ENCODE measurements at regions not wholly inside any gene's neighbourhood (a gene's known extent, or its start where the extent isn't known, plus 50 kb on each side); places are given as distances from the start of the nearest gene placed in this dataset.
"Not testable (repeated sequence)": the region's sequence is repeated elsewhere in the genome, so short reads cannot be mapped to it uniquely, and the experiment has no call there.

GRCh38 chr2:224126440-224126839, 87.4 kb upstream of the SERPINE2 start:
- H3K27ac ChIP-seq, result no peak overlapping the region
- no peak for DNase-seq (ENCODE audit: low read depth, low spot score)

DNA sequence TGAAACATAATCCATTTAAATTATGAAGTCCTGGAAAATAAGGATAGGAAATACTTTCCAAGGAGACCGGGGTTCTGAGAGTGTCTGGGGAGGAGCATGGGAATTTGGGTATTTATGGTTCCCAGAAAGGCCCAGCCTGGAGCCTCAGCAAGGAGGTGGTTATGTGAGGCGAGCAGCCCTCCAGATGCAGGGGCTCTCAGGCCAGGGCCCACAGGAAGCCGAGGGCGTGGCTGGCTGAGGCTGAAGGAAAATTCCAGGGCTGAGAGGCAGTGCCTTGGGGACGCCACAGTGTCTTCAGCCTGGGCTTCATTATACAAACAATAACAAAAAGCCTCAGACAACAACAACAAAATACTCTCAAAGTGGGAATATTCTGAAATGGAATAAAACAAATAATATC, 86.9 kb upstream of the SERPINE2 start:
- no peak for DNase-seq (ENCODE audit: low read depth, low spot score)
- no peak overlapping the region for H3K27ac ChIP-seq

DNA sequence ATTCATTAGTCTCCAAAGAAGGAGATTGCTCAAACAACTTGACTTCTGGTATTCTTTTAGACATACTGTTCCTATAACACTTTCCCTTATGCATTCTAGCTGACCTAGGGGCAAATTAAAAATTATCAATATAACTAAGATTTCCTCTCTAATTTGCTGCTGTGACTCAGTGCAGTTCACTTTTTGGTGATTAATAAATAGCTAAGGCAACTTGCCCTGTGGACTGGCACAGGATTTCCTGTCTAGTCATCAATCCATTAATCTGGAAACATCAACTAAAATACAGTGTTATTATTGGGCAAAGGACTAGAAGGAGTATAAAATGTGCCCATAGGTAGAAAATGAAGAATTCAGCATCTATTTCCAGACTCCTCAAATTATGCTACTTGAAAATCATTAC, 83.5 kb upstream of the SERPINE2 start:
- H3K27ac ChIP-seq, result peak overlapping the region; percentile 45
- DNase-seq (ENCODE audit: low read depth, low spot score), result no peak

DNA sequence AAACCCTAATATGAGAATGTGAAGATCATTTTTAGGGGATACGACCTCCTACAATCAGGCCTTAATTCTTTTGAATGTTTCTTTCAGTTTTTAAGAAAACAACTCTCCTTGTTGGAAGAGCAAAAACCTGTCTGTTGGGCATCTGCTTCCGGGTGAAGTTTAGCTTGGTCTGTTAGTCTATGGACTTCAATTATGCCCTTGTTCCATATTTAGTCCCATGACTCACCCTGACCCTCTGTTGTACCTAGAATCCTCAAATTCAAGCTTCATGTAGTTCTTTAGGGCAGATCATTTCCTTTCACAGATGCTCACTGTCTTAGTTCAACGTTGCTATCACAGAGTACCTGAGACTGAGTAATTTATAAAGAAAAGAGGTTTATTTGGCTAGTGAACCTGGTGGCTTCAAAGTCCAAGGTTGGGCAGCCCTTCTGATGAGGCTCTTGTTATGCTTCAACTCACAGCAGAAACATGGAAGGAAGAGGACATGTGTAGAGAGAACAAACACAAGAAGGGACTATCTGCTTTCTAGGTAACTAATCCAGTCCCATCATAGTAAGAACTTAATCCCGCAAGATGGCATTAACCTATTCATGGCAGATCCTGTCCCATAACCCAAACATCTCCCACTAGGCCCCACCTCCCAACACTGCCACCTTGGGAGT, 82.5 kb upstream of the SERPINE2 start:
- no peak for DNase-seq (ENCODE audit: low read depth, low spot score)
- no peak overlapping the region for H3K27ac ChIP-seq

GRCh38 chr2:224120986-224121385, 81.9 kb upstream of the SERPINE2 start:
- no peak overlapping the region for H3K27ac ChIP-seq
- no peak for DNase-seq (ENCODE audit: low read depth, low spot score)

DNA sequence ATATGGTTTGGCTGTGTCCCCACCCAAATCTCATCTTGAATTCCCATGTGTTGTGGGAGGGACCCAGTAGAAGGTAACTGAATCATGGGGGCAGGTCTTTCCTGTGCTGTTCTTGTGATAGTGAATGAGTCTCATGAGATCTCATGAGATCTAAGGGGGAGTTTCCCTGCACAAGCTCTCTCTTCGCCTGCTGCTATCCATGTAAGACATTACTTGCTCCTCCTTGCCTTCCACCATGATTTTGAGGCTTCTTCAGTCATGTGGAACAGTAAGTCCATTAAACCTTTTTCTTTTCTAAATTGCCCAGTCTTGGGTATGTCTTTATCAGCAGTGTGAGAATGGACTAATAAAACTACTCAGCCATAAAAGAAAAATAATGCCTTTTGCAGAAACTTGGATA, 80.8 kb upstream of the SERPINE2 start:
- not testable (repeated sequence) for DNase-seq (ENCODE audit: low read depth, low spot score); H3K27ac ChIP-seq

DNA sequence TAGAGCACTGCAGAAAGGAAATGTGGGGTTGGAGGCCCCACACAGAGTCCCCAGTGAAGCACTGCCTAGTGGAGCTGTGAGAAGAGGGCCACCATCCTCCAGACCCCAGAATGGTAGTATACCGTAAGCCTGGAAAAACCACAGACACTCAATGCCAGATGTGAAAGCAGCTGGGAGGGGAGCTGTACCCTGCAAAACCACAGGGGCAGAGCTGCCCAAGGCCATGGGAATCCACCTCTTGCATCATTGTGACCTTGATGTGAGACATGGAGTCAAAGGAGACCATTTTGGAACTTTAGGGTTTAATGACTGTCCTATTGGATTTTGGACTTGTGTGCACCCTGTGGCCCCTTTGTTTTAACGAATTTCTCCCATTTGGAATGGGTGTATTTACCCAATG, 75.3 kb upstream of the SERPINE2 start:
- no peak overlapping the region for H3K27ac ChIP-seq
- no peak for DNase-seq (ENCODE audit: low read depth, low spot score)

DNA sequence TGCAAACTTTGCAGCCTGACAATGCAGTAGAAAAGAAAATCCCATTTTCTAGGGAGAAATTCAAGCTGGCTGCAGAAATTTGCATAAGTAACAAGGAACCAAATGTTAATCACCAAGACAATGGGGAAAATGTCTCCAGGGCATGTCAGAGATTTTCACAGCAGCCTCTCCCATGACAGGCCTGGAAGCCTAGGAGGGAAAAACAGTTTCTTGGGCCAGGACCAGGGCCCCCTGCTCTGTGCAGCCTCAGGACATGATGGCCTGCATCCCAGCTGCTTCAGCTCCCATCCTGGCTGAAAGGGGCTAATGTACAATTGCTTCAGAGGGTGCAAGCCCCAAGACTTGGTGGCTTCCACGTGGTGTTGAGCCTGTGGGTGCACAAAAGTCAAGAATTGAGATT, 74.8 kb upstream of the SERPINE2 start:
- H3K27ac ChIP-seq; DNase-seq (ENCODE audit: low read depth, low spot score): not testable (repeated sequence)

GRCh38 chr2:224111576-224111975, 72.5 kb upstream of the SERPINE2 start:
- DNase-seq (ENCODE audit: low read depth, low spot score), result peak; percentile 2

DNA sequence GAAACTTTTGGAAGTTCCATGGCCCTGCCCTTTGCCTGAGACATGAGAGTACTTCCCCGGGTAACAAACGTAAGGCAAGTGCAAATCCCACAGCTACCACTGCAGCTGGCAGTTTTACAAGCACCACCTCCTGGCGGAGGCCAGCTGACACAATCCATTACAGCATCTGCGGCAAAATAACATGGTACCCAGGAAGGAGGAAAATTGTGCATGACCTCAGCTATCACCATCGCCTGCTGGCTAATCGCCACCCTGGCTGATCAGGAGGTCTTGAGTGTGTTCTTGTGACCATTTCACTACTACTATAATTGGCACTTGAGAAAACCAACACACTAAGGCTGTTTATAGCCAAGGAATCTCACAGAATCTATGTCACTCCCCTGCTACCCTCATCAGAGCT, 71.7 kb upstream of the SERPINE2 start:
- DNase-seq (ENCODE audit: low read depth, low spot score), result no peak
- no peak overlapping the region for H3K27ac ChIP-seq

More at GRCh38 chr2:224111576-224111975, 72.5 kb upstream of the SERPINE2 start:
- H3K27ac ChIP-seq, result peak overlapping the region; percentile 16

GRCh38 chr2:224109751-224110150, 70.7 kb upstream of the SERPINE2 start:
- H3K27ac ChIP-seq, result no peak overlapping the region
- DNase-seq (ENCODE audit: low read depth, low spot score), result no peak

DNA sequence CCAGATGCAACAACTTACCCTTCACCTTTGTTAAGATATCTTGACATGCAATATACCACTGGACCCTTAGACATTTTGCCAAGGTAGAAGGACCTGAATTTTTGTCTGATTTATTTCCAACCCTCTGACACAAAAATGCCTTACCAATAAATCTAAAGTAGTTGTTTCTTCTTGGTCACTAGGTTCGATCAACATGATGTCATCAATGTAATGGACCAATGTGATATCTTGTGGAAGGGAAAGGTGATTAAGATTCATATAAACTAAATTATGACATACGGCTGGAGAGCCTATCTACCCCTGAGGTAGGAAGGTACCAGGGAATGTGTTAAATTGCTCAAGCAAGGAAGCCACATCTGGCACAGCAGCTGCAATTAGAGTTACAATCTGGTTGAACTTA, 67.7 kb upstream of the SERPINE2 start:
- DNase-seq (ENCODE audit: low read depth, low spot score), result no peak

GRCh38 chr2:224104668-224105386, 65.7 kb upstream of the SERPINE2 start:
- no peak for DNase-seq (ENCODE audit: low read depth, low spot score)

More for the DNA sequence above, 67.7 kb upstream of the SERPINE2 start:
- H3K27ac ChIP-seq, result no peak overlapping the region

GRCh38 chr2:224103651-224104050, 64.6 kb upstream of the SERPINE2 start:
- peak overlapping the region; percentile 92 for H3K27ac ChIP-seq
- no peak for DNase-seq (ENCODE audit: low read depth, low spot score)

More at GRCh38 chr2:224104668-224105386, 65.7 kb upstream of the SERPINE2 start:
- no peak overlapping the region for H3K27ac ChIP-seq

DNA sequence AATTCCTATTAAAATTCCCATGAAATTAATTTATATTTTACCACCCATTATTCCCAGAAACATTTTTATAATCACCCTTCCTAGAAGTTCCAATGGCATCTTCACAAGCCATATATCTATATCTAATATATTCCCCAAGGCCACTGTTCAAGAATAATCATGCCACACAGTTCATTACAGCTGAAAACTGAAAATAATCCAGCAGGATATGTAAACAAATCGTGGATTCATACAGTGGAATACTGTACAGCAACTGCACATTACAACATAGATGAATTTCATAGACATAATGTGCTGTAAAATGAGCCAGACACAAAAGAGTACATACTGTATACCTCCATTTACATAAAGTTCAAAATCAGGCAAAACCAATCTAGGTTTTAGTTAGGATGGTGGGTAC, 63.9 kb upstream of the SERPINE2 start:
- H3K27ac ChIP-seq, result peak overlapping the region; percentile 92

DNA sequence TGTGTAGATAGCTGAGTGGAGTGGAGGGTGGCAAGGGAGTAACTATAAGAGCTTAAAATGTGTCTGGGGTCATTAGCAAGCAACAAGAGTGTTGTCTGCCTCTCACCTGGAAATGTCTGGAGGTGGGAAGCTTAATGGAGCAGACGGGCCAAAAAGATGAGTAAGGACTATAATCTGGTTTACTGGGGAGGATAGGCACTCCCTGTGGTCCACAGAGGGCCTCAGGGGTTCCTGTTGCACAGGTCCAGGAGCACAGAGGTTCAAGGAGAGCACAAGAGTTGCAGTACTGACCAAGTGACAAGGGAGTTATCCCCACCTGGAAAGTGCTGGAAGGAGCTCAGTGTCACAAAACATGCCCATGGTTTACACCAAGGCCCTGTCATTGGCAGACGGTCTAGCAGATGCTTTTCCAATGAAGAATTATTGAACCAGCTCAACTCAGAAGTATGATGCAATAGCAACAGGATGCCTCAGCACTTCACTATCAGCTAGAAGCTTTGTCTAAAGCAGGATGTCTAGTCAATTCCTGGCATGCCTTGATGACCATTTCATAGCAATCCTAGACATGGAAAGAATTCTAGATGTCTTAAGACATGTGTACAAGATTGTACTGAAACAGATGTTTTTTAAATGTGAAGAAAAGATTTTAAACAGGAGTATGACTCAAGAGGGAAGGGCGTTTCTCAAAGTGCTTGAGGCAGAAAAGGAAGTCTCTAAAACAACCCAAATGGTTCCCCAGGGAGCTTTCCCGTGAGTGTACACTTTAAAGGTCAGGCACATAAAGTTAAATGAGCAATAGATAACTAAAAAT, 62.9 kb upstream of the SERPINE2 start:
- H3K27ac ChIP-seq, result peak overlapping the region; percentile 92
- DNase-seq (ENCODE audit: low read depth, low spot score), result peak; percentile 67

More for the DNA sequence above, 63.9 kb upstream of the SERPINE2 start:
- DNase-seq (ENCODE audit: low read depth, low spot score), result no peak

- DNase-seq (ENCODE audit: low read depth, low spot score), result no peak
- H3K27ac ChIP-seq, result no peak overlapping the region
These were observed 61.0 kb upstream of the SERPINE2 start for GRCh38 chr2:224099861-224100643.

GRCh38 chr2:224098481-224099230, 59.6 kb upstream of the SERPINE2 start:
- no peak for DNase-seq (ENCODE audit: low read depth, low spot score)
- no peak overlapping the region for H3K27ac ChIP-seq

DNA sequence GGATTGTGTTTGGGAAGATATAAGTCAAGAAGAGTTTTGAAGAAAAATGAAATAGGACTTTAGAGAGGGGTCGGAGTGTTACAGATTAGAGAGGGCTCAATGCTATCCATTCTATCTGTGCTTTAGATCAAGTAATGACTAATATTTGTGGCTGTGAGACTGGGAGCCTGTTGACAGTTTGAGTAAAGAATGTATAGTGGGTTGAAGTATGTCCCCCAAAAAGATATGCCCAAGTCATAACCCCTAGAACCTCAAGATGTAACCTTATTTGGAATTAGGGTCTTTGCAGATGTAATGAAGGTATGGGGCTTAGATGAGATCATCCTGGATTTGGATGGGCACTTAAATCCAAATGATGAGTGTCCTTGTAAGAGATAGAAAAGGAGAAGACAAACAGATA, 55.3 kb upstream of the SERPINE2 start:
- DNase-seq (ENCODE audit: low read depth, low spot score), result no peak

More for the DNA sequence above, 55.3 kb upstream of the SERPINE2 start:
- H3K27ac ChIP-seq, result no peak overlapping the region
